ENCODE measurements at regions not wholly inside any gene's neighbourhood (a gene's known extent, or its start where the extent isn't known, plus 50 kb on each side); places are given as distances from the start of the nearest gene placed in this dataset.

GRCh38 chr9:115730845-115731244 lies 422.7 kb upstream of the PAPPA start:
- no peak overlapping the region for H2AFZ ChIP-seq (ENCODE audit: low read depth, low read length, severe bottlenecking)
- H3K4me3 ChIP-seq (ENCODE audit: insufficient read depth, low read length, poor library complexity, severe bottlenecking), result no peak overlapping the region
- no peak overlapping the region for H3K27ac ChIP-seq (ENCODE audit: low read depth, low read length)
- no peaks in the 10 kb centered on the region for H3K27me3 ChIP-seq (ENCODE audit: low read length)
- no peak overlapping the region for H3K9ac ChIP-seq (ENCODE audit: low read length)
- no peak overlapping the region for H3K4me2 ChIP-seq (ENCODE audit: low read depth, low read length, poor library complexity, severe bottlenecking)
- H3K79me2 ChIP-seq (ENCODE audit: insufficient read depth, low read length), result no peaks in the 10 kb centered on the region
- no peaks in the 10 kb centered on the region for H3K9me3 ChIP-seq (ENCODE audit: insufficient read depth, low read length)
- H4K20me1 ChIP-seq (ENCODE audit: low read depth, low read length), result no peaks in the 10 kb centered on the region
- H3K9me2 ChIP-seq (replicated peaks; ENCODE audit: insufficient read depth, low read length), result no peaks in the 10 kb centered on the region
- no peaks in the 10 kb centered on the region for H3K36me3 ChIP-seq (ENCODE audit: low read length)
- no peaks in the 10 kb centered on the region for H3F3A ChIP-seq (ENCODE audit: insufficient read depth)
- no peak for TF ChIP-seq EZH2phosphoT487 (conservative IDR thresholded peaks at IDR 0.05; ENCODE audit: low read length)

GRCh38 chr9:115733318-115734110 lies 420.1 kb upstream of the PAPPA start:
- H3K4me3 ChIP-seq (ENCODE audit: insufficient read depth, low read length, poor library complexity, severe bottlenecking), result no peak overlapping the region
- H3K9me3 ChIP-seq (ENCODE audit: insufficient read depth, low read length), result no peaks in the 10 kb centered on the region
- H3K79me2 ChIP-seq (ENCODE audit: insufficient read depth, low read length), result no peaks in the 10 kb centered on the region
- H3F3A ChIP-seq (ENCODE audit: insufficient read depth), result no peaks in the 10 kb centered on the region
- H3K27ac ChIP-seq (ENCODE audit: low read depth, low read length), result no peak overlapping the region
- no peak overlapping the region for H2AFZ ChIP-seq (ENCODE audit: low read depth, low read length, severe bottlenecking)
- no peak overlapping the region for H3K9ac ChIP-seq (ENCODE audit: low read length)
- H4K20me1 ChIP-seq (ENCODE audit: low read depth, low read length), result no peaks in the 10 kb centered on the region
- no peaks in the 10 kb centered on the region for H3K9me2 ChIP-seq (replicated peaks; ENCODE audit: insufficient read depth, low read length)
- no peaks in the 10 kb centered on the region for H3K36me3 ChIP-seq (ENCODE audit: low read length)
- no peaks in the 10 kb centered on the region for H3K27me3 ChIP-seq (ENCODE audit: low read length)
- TF ChIP-seq EZH2phosphoT487 (conservative IDR thresholded peaks at IDR 0.05; ENCODE audit: low read length) (no peak), CTCF (IDR thresholded peaks at IDR 0.05; ENCODE audit: insufficient read depth, low read length, poor library complexity, severe bottlenecking) (no peak)
- H3K4me2 ChIP-seq (ENCODE audit: low read depth, low read length, poor library complexity, severe bottlenecking), result no peak overlapping the region

GRCh38 chr9:115739096-115739875 lies 414.3 kb upstream of the PAPPA start:
- Histone ChIP-seq H3K9me3 (ENCODE audit: insufficient read depth, low read length) (no peaks in the 10 kb centered on the region), H2AFZ (ENCODE audit: low read depth, low read length, severe bottlenecking) (no peak overlapping the region), H3K4me2 (ENCODE audit: low read depth, low read length, poor library complexity, severe bottlenecking) (no peak overlapping the region), H3K27ac (ENCODE audit: low read depth, low read length) (no peak overlapping the region), H3K9me2 (replicated peaks; ENCODE audit: insufficient read depth, low read length) (no peaks in the 10 kb centered on the region), H3K9ac (ENCODE audit: low read length) (no peak overlapping the region), H3F3A (ENCODE audit: insufficient read depth) (no peaks in the 10 kb centered on the region), H3K27me3 (ENCODE audit: low read length) (no peaks in the 10 kb centered on the region), H4K20me1 (ENCODE audit: low read depth, low read length) (no peaks in the 10 kb centered on the region), H3K4me3 (ENCODE audit: insufficient read depth, low read length, poor library complexity, severe bottlenecking) (no peak overlapping the region), H3K79me2 (ENCODE audit: insufficient read depth, low read length) (no peaks in the 10 kb centered on the region), H3K36me3 (ENCODE audit: low read length) (no peaks in the 10 kb centered on the region)
- TF ChIP-seq CTCF (IDR thresholded peaks at IDR 0.05; ENCODE audit: insufficient read depth, low read length, poor library complexity, severe bottlenecking), result no peak
- no peak for TF ChIP-seq EZH2phosphoT487 (conservative IDR thresholded peaks at IDR 0.05; ENCODE audit: low read length)

DNA sequence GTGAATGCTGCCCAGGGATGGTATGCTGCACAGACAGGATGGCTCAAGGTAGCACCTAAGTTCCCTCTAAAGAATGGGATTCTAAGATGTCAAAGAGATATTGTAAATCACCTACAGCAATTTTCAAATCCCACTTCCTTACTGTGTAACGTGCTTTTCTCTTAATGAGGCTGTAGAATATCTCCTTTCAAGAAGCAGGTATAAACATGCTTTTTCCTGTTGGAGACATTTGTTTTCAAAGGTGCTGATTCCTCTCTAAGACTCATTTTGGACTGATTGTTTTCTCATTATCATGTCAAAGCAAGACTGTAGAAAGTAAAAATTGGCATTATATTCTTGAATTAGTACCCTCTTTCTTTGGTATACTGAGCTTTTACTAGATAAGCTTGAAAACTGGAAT lies 412.6 kb upstream of the PAPPA start:
- H4K20me1 ChIP-seq (ENCODE audit: low read depth, low read length), result no peaks in the 10 kb centered on the region
- H3K36me3 ChIP-seq (ENCODE audit: low read length), result no peaks in the 10 kb centered on the region
- H3K9me2 ChIP-seq (replicated peaks; ENCODE audit: insufficient read depth, low read length), result no peaks in the 10 kb centered on the region
- no peak for TF ChIP-seq CTCF (IDR thresholded peaks at IDR 0.05; ENCODE audit: insufficient read depth, low read length, poor library complexity, severe bottlenecking)
- no peak for TF ChIP-seq EZH2phosphoT487 (conservative IDR thresholded peaks at IDR 0.05; ENCODE audit: low read length)
- no peaks in the 10 kb centered on the region for H3K9me3 ChIP-seq (ENCODE audit: insufficient read depth, low read length)
- no peaks in the 10 kb centered on the region for H3K27me3 ChIP-seq (ENCODE audit: low read length)
- no peak overlapping the region for H2AFZ ChIP-seq (ENCODE audit: low read depth, low read length, severe bottlenecking)
- H3K4me3 ChIP-seq (ENCODE audit: insufficient read depth, low read length, poor library complexity, severe bottlenecking), result no peak overlapping the region
- H3K79me2 ChIP-seq (ENCODE audit: insufficient read depth, low read length), result no peaks in the 10 kb centered on the region
- H3F3A ChIP-seq (ENCODE audit: insufficient read depth), result no peaks in the 10 kb centered on the region
- no peak overlapping the region for H3K9ac ChIP-seq (ENCODE audit: low read length)
- no peak overlapping the region for H3K4me2 ChIP-seq (ENCODE audit: low read depth, low read length, poor library complexity, severe bottlenecking)
- H3K27ac ChIP-seq (ENCODE audit: low read depth, low read length), result no peak overlapping the region
